Smooth muscle cell (in vitro differentiated cells): ENCODE measurements at regions not wholly inside any gene's neighbourhood (a gene's known extent, or its start where the extent isn't known, plus 50 kb on each side); places are given as distances from the start of the nearest gene placed in this dataset.
"Not testable (repeated sequence)": the region's sequence is repeated elsewhere in the genome, so short reads cannot be mapped to it uniquely, and the experiment has no call there.

Source experiments
- DNase-seq: peaks from one replicate; lab custom pipeline; 2025; ENCODE audit not compliant: unreplicated experiment; lab: John Stamatoyannopoulos, UW
- H2AFZ ChIP-seq: fragments of 200-600 bp; sonication (generic); 2 replicates; pipeline ENCODE4 v1.6.0; 2016; ENCODE audit warnings: antibody characterized with exemption, low read depth, mild to moderate bottlenecking
- H3F3A ChIP-seq: fragments of 200-600 bp; sonication (generic); 2 replicates; pipeline ENCODE4 v1.6.0; 2017; ENCODE audit warnings: antibody characterized with exemption, low read depth
- H3K27ac ChIP-seq: fragments of 200-600 bp; sonication (generic); 2 replicates; pipeline ENCODE4 v1.5.1; 2016; ENCODE audit warnings: low read depth, mild to moderate bottlenecking
- H3K27me3 ChIP-seq: fragments of 200-600 bp; sonication (generic); 2 replicates; pipeline ENCODE4 v1.6.1; 2016; ENCODE audit warnings: low read depth, mild to moderate bottlenecking
- H3K36me3 ChIP-seq: fragments of 200-600 bp; sonication (generic); 2 replicates; pipeline ENCODE4 v1.5.1; 2016; ENCODE audit warnings: low read depth
- H3K4me1 ChIP-seq: fragments of 200-600 bp; sonication (generic); 2 replicates; pipeline ENCODE4 v1.5.1; 2016; ENCODE audit warnings: low read depth
- H3K4me2 ChIP-seq: fragments of 200-600 bp; sonication (generic); 2 replicates; pipeline ENCODE4 v1.6.0; 2016; ENCODE audit warnings: mild to moderate bottlenecking
- H3K4me3 ChIP-seq: fragments of 200-600 bp; sonication (generic); 2 replicates; pipeline ENCODE4 v1.5.1; 2016; ENCODE audit warnings: mild to moderate bottlenecking
- H3K79me2 ChIP-seq: fragments of 200-600 bp; sonication (generic); 2 replicates; pipeline ENCODE4 v1.6.0; 2016; ENCODE audit warnings: low read depth, mild to moderate bottlenecking
- H3K9ac ChIP-seq: fragments of 200-600 bp; sonication (generic); 2 replicates; pipeline ENCODE4 v1.6.0; 2016; ENCODE audit warnings: low read depth
- H3K9me3 ChIP-seq: fragments of 200-600 bp; sonication (generic); replicated peaks from 2 replicates; pipeline ENCODE4 v1.5.1; 2016; ENCODE audit warnings: low read depth
- H4K20me1 ChIP-seq: fragments of 200-600 bp; sonication (generic); 2 replicates; pipeline ENCODE4 v1.6.0; 2016; ENCODE audit warnings: low read depth
- WGBS: methylation state at CpG from one replicate; pipeline ENCODE4 v1.1.7; 2016; ENCODE audit warnings: low lambda C conversion rate; 5-methylcytosine and 5-hydroxymethylcytosine counted together
- TF ChIP-seq, protein P1 (sequence below): fragments of 200-600 bp; sonication (generic); IDR thresholded peaks from 2 replicates; pipeline ENCODE4 v1.5.1; 2017; ENCODE audit warnings: borderline replicate concordance, mild to moderate bottlenecking, antibody characterized with exemption; ENCODE audit not compliant: insufficient read depth, poor library complexity, severe bottlenecking

- no peaks in the 10 kb centered on the region for H3K9me3 ChIP-seq
- DNase-seq: no peak
- no peak overlapping the region for H3K4me2 ChIP-seq
- no peaks in the 10 kb centered on the region for H3K79me2 ChIP-seq
- no peaks in the 10 kb centered on the region for H3K4me1 ChIP-seq
- H3K27me3 ChIP-seq: no peaks in the 10 kb centered on the region
- no peaks in the 10 kb centered on the region for H3F3A ChIP-seq
- H3K36me3 ChIP-seq: no peaks in the 10 kb centered on the region
- TF ChIP-seq, protein P1, sequence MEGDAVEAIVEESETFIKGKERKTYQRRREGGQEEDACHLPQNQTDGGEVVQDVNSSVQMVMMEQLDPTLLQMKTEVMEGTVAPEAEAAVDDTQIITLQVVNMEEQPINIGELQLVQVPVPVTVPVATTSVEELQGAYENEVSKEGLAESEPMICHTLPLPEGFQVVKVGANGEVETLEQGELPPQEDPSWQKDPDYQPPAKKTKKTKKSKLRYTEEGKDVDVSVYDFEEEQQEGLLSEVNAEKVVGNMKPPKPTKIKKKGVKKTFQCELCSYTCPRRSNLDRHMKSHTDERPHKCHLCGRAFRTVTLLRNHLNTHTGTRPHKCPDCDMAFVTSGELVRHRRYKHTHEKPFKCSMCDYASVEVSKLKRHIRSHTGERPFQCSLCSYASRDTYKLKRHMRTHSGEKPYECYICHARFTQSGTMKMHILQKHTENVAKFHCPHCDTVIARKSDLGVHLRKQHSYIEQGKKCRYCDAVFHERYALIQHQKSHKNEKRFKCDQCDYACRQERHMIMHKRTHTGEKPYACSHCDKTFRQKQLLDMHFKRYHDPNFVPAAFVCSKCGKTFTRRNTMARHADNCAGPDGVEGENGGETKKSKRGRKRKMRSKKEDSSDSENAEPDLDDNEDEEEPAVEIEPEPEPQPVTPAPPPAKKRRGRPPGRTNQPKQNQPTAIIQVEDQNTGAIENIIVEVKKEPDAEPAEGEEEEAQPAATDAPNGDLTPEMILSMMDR: no peak
- no peak overlapping the region for H3K4me3 ChIP-seq
- no peak overlapping the region for H3K27ac ChIP-seq
- H3K9ac ChIP-seq: no peak overlapping the region
- no peak overlapping the region for H2AFZ ChIP-seq
- WGBS: 94% methylated on average over 1 of the region's 1 CpG
- H4K20me1 ChIP-seq: no peaks in the 10 kb centered on the region
Measured at GRCh38 chr7:127476618-127477017, 84.1 kb upstream of the ZNF800 start.

DNA sequence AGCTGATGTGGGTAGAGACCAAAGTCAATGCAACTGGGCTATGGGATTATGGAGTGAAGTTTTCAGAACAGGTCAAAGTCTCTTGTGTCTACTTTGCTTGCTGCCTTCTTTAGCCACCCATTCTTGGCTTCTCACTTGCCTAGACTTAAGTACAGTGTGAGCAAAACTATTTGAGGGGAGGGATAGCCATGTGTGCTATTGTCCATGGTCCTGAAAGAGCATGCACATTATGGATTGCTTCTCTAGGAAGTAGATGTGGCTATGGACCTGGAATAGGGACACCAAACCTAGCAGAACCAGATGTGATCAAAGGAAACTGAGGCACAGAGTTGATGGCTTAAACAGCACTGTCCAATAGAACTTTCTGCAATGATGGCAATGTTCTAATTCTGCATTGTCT is 81.9 kb upstream of the ZNF800 start:
- no peak overlapping the region for H3K4me2 ChIP-seq

DNA sequence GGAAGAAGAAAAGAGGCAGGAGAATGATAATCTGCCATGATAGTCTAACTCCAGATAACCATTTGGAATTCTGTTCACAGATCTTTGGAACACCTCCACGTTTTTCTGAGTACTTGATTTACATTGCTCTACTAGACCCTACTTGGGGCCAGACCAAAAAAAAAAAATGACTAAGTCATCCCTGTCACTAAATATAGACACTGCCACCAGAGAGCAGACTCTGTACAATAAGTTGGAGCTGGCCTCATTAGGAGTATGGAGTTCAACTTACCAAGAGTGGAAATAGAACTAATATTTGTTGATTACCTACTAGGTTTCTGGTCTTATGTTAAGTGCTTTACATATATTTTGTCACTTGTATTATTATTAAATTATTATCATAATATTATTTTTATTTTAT is 80.9 kb upstream of the ZNF800 start:
- Histone ChIP-seq H3K27ac (no peak overlapping the region), H3K27me3 (no peaks in the 10 kb centered on the region), H4K20me1 (no peaks in the 10 kb centered on the region), H3K9ac (no peak overlapping the region), H3K79me2 (no peaks in the 10 kb centered on the region), H3K4me1 (no peaks in the 10 kb centered on the region), H2AFZ (no peak overlapping the region), H3K4me3 (no peak overlapping the region), H3K36me3 (no peaks in the 10 kb centered on the region), H3K4me2 (no peak overlapping the region), H3F3A (no peaks in the 10 kb centered on the region), H3K9me3 (no peaks in the 10 kb centered on the region)
- TF ChIP-seq, protein P1: no peak
- DNase-seq: no peak
- 0% methylated on average over 1 of the region's 1 CpG for WGBS

More for the DNA sequence above, 81.9 kb upstream of the ZNF800 start:
- Histone ChIP-seq H4K20me1 (no peaks in the 10 kb centered on the region), H3K4me1 (no peaks in the 10 kb centered on the region), H3K9ac (no peak overlapping the region), H3K79me2 (no peaks in the 10 kb centered on the region), H3F3A (no peaks in the 10 kb centered on the region), H2AFZ (no peak overlapping the region), H3K36me3 (no peaks in the 10 kb centered on the region), H3K9me3 (no peaks in the 10 kb centered on the region), H3K27ac (no peak overlapping the region), H3K4me3 (no peak overlapping the region), H3K27me3 (no peaks in the 10 kb centered on the region)
- no peak for DNase-seq
- TF ChIP-seq, protein P1: no peak

- Histone ChIP-seq H3K4me1 (no peaks in the 10 kb centered on the region), H3K4me3 (no peak overlapping the region), H3K27me3 (no peaks in the 10 kb centered on the region), H2AFZ (no peak overlapping the region), H3K9ac (no peak overlapping the region), H3K4me2 (no peak overlapping the region), H3K27ac (no peak overlapping the region), H3K79me2 (no peaks in the 10 kb centered on the region), H3F3A (no peaks in the 10 kb centered on the region), H4K20me1 (no peaks in the 10 kb centered on the region), H3K9me3 (no peaks in the 10 kb centered on the region), H3K36me3 (no peaks in the 10 kb centered on the region)
- TF ChIP-seq, protein P1: no peak
- DNase-seq: no peak
Measured at GRCh38 chr7:127460077-127460476, 67.6 kb upstream of the ZNF800 start.

- H2AFZ ChIP-seq, H3K9ac ChIP-seq, H3K4me3 ChIP-seq, H3K27ac ChIP-seq, H3K9me3 ChIP-seq, DNase-seq, H3K79me2 ChIP-seq, H4K20me1 ChIP-seq, H3F3A ChIP-seq, H3K36me3 ChIP-seq, H3K27me3 ChIP-seq, H3K4me1 ChIP-seq, H3K4me2 ChIP-seq: not testable (repeated sequence)
- WGBS: 79% methylated on average over 10 of the region's 10 CpGs
Measured at GRCh38 chr7:127451258-127451657, 58.8 kb upstream of the ZNF800 start.
